ENCODE measurements at regions not wholly inside any gene's neighbourhood (a gene's known extent, or its start where the extent isn't known, plus 50 kb on each side); places are given as distances from the start of the nearest gene placed in this dataset.

GRCh38 chr2:103254611-103255010 lies 492.8 kb downstream of the TMEM182 start:
- ATAC-seq (ENCODE audit: poor library complexity) (no peak), DNase-seq (no peak)
- Histone ChIP-seq H3K27me3 (ENCODE audit: control insufficient read depth in 1 of 2, insufficient read depth in 2 of 2, low read length in 2 of 2) (no peaks in the 10 kb centered on the region), H3K4me1 (ENCODE audit: insufficient read depth, low read length) (no peaks in the 10 kb centered on the region), H3K36me3 (ENCODE audit: insufficient read depth, low read length) (no peaks in the 10 kb centered on the region), H3K4me3 (ENCODE audit: low read length) (no peak overlapping the region), H3K9me3 (ENCODE audit: control insufficient read depth in 1 of 2, insufficient read depth in 1 of 2, low read length in 2 of 2) (no peaks in the 10 kb centered on the region), H3K27ac (ENCODE audit: low read depth in 1 of 2, low read length in 2 of 2) (no peak overlapping the region)
- ChIA-PET CTCF (no interaction called here), POLR2A (no interaction called here)
- TF ChIP-seq CTCF (IDR thresholded peaks at IDR 0.05), result no peak
- Mint-ChIP-seq H3K4me3 (no peak overlapping the region), H3K27ac (no peak overlapping the region), H3K9me3 (peaks cover 14% of the 10 kb centered on the region), H3K4me1 (ENCODE audit: low read depth) (no peaks in the 10 kb centered on the region), H3K27me3 (no peaks in the 10 kb centered on the region), H3K36me3 (ENCODE audit: low read depth) (no peaks in the 10 kb centered on the region)
- intact Hi-C loops (cut with DNase I, micrococcal nuclease), result no loop called here

GRCh38 chr2:103264058-103264768 lies 502.4 kb downstream of the TMEM182 start:
- no peak for TF ChIP-seq CTCF (IDR thresholded peaks at IDR 0.05)
- ChIA-PET POLR2A (no interaction called here), CTCF (no interaction called here)
- peaks cover 5 to 12% of the 10 kb centered on the region in 2 experiments for H3K9me3 ChIP-seq (ENCODE audit: control insufficient read depth in 1 of 2, insufficient read depth in 1 of 2, low read length in 2 of 2)
- no peaks in the 10 kb centered on the region for H3K36me3 ChIP-seq (ENCODE audit: insufficient read depth, low read length)
- no peaks in the 10 kb centered on the region for H3K27me3 ChIP-seq (ENCODE audit: control insufficient read depth in 1 of 2, insufficient read depth in 2 of 2, low read length in 2 of 2)
- Mint-ChIP-seq H3K36me3 (ENCODE audit: low read depth) (no peaks in the 10 kb centered on the region), H3K4me3 (no peak overlapping the region), H3K4me1 (ENCODE audit: low read depth) (no peaks in the 10 kb centered on the region), H3K27ac (no peak overlapping the region), H3K27me3 (no peaks in the 10 kb centered on the region), H3K9me3 (peaks cover 7% of the 10 kb centered on the region)
- no peak overlapping the region for H3K4me3 ChIP-seq (ENCODE audit: low read length)
- DNase-seq, result no peak
- intact Hi-C loops (cut with DNase I, micrococcal nuclease), result no loop called here
- H3K4me1 ChIP-seq (ENCODE audit: insufficient read depth, low read length), result no peaks in the 10 kb centered on the region
- ATAC-seq (ENCODE audit: poor library complexity), result no peak
- no peak overlapping the region for H3K27ac ChIP-seq (ENCODE audit: low read depth in 1 of 2, low read length in 2 of 2)

GRCh38 chr2:103265521-103265920 lies 503.7 kb downstream of the TMEM182 start:
- no peaks in the 10 kb centered on the region for H3K36me3 Mint-ChIP-seq (ENCODE audit: low read depth)
- ChIA-PET CTCF (no interaction called here), POLR2A (no interaction called here)
- no peak overlapping the region for H3K27ac ChIP-seq (ENCODE audit: low read depth in 1 of 2, low read length in 2 of 2)
- H3K27me3 Mint-ChIP-seq, result no peaks in the 10 kb centered on the region
- peaks cover 11% of the 10 kb centered on the region for H3K9me3 Mint-ChIP-seq
- H3K4me1 ChIP-seq (ENCODE audit: insufficient read depth, low read length), result no peaks in the 10 kb centered on the region
- H3K4me3 ChIP-seq (ENCODE audit: low read length), result no peak overlapping the region
- TF ChIP-seq CTCF (IDR thresholded peaks at IDR 0.05), result no peak
- no peak for ATAC-seq (ENCODE audit: poor library complexity)
- no peak for DNase-seq
- H3K4me3 Mint-ChIP-seq, result no peak overlapping the region
- H3K4me1 Mint-ChIP-seq (ENCODE audit: low read depth), result no peaks in the 10 kb centered on the region
- no peaks in the 10 kb centered on the region for H3K36me3 ChIP-seq (ENCODE audit: insufficient read depth, low read length)
- no peak overlapping the region for H3K27ac Mint-ChIP-seq
- intact Hi-C loops (cut with DNase I, micrococcal nuclease), result no loop called here
- H3K27me3 ChIP-seq (ENCODE audit: control insufficient read depth in 1 of 2, insufficient read depth in 2 of 2, low read length in 2 of 2), result no peaks in the 10 kb centered on the region
- peaks cover 5 to 16% of the 10 kb centered on the region in 2 experiments for H3K9me3 ChIP-seq (ENCODE audit: control insufficient read depth in 1 of 2, insufficient read depth in 1 of 2, low read length in 2 of 2)

Measured in CD4-positive, alpha-beta T cell (primary cell).